Fibroblast of skin of left biceps (primary cell): ENCODE measurements at regions not wholly inside any gene's neighbourhood (a gene's known extent, or its start where the extent isn't known, plus 50 kb on each side); places are given as distances from the start of the nearest gene placed in this dataset.

Experiments used
- DNase-seq, 2 experiments: peaks; one replicate each; pipeline ENCODE4 v3.0.0-alpha.2; 2013; ENCODE audit warnings: low read depth in 2 of 2

GRCh38 chr5:144831650-144832049 lies 661.0 kb downstream of the KCTD16 start:
- DNase-seq = no peak

GRCh38 chr5:144822503-144822902 lies 651.8 kb downstream of the KCTD16 start:
- DNase-seq = no peak

- no peak for DNase-seq
These were observed 649.6 kb downstream of the KCTD16 start for GRCh38 chr5:144820278-144820677.

- no peak for DNase-seq
These were observed 644.5 kb downstream of the KCTD16 start for GRCh38 chr5:144815131-144815530.

GRCh38 chr5:144812763-144813162 lies 642.1 kb downstream of the KCTD16 start:
- peak; percentile 75 to 80 for DNase-seq

- no peak for DNase-seq
These were observed 629.5 kb downstream of the KCTD16 start for GRCh38 chr5:144800169-144800568.

GRCh38 chr5:144798595-144798994 lies 627.9 kb downstream of the KCTD16 start:
- DNase-seq = no peak

GRCh38 chr5:144794922-144795321 lies 624.2 kb downstream of the KCTD16 start:
- peak in 1 of 2 experiments; percentile 5 for DNase-seq

- DNase-seq = no peak
These were observed 617.9 kb downstream of the KCTD16 start for GRCh38 chr5:144788556-144788955.

- no peak for DNase-seq
These were observed 617.4 kb downstream of the KCTD16 start for GRCh38 chr5:144788046-144788445.

- no peak for DNase-seq
These were observed 608.7 kb downstream of the KCTD16 start for GRCh38 chr5:144779368-144779767.

GRCh38 chr5:144778561-144778960 lies 607.9 kb downstream of the KCTD16 start:
- no peak for DNase-seq

GRCh38 chr5:144774197-144774596 lies 603.5 kb downstream of the KCTD16 start:
- DNase-seq = no peak

- DNase-seq = no peak
These were observed 603.0 kb downstream of the KCTD16 start for GRCh38 chr5:144773628-144774027.

- no peak for DNase-seq
These were observed 601.1 kb downstream of the KCTD16 start for GRCh38 chr5:144771802-144772201.

GRCh38 chr5:144742361-144742760 lies 571.7 kb downstream of the KCTD16 start:
- DNase-seq = no peak

- DNase-seq = no peak
These were observed 561.1 kb downstream of the KCTD16 start for GRCh38 chr5:144731786-144732185.

- DNase-seq = no peak
These were observed 541.4 kb downstream of the KCTD16 start for GRCh38 chr5:144712090-144712489.

GRCh38 chr5:144711172-144711571 lies 540.5 kb downstream of the KCTD16 start:
- DNase-seq = no peak

GRCh38 chr5:144710637-144711036 lies 540.0 kb downstream of the KCTD16 start:
- no peak for DNase-seq

- DNase-seq = no peak
These were observed 533.1 kb downstream of the KCTD16 start for GRCh38 chr5:144703776-144704175.

- DNase-seq = no peak
These were observed 527.8 kb downstream of the KCTD16 start for GRCh38 chr5:144698484-144698883.

GRCh38 chr5:144697847-144698262 lies 527.2 kb downstream of the KCTD16 start:
- peak; percentile 84 to 86 for DNase-seq

- no peak for DNase-seq
These were observed 521.3 kb downstream of the KCTD16 start for GRCh38 chr5:144691936-144692335.

- DNase-seq = no peak
These were observed 514.2 kb downstream of the KCTD16 start for GRCh38 chr5:144684899-144685298.
